Effector CD4-positive, alpha-beta T cell (primary cell): ENCODE measurements at regions not wholly inside any gene's neighbourhood (a gene's known extent, or its start where the extent isn't known, plus 50 kb on each side); places are given as distances from the start of the nearest gene placed in this dataset.

Experiments
- DNase-seq: peaks from one replicate; pipeline ENCODE4 v3.0.0-alpha.2; 2020

- DNase-seq, result no peak
Measured at GRCh38 chr2:3138621-3139020, 239.0 kb downstream of the EIPR1 start.

- no peak for DNase-seq
Measured at GRCh38 chr2:3137651-3138300, 239.8 kb downstream of the EIPR1 start.

GRCh38 chr2:3135676-3136075, 241.9 kb downstream of the EIPR1 start:
- DNase-seq, result no peak

GRCh38 chr2:3134026-3134571, 243.5 kb downstream of the EIPR1 start:
- no peak for DNase-seq

GRCh38 chr2:3132966-3133365, 244.7 kb downstream of the EIPR1 start:
- DNase-seq, result no peak

GRCh38 chr2:3132466-3132865, 245.2 kb downstream of the EIPR1 start:
- no peak for DNase-seq

- DNase-seq, result no peak
Measured at GRCh38 chr2:3131636-3132326, 245.8 kb downstream of the EIPR1 start.

GRCh38 chr2:3130889-3131635, 246.6 kb downstream of the EIPR1 start:
- no peak for DNase-seq

- DNase-seq, result no peak
Measured at GRCh38 chr2:3130444-3130843, 247.2 kb downstream of the EIPR1 start.

GRCh38 chr2:3129867-3130266, 247.8 kb downstream of the EIPR1 start:
- DNase-seq, result no peak

- DNase-seq, result no peak
Measured at GRCh38 chr2:3128786-3129185, 248.8 kb downstream of the EIPR1 start.

- no peak for DNase-seq
Measured at GRCh38 chr2:3127710-3128109, 249.9 kb downstream of the EIPR1 start.

GRCh38 chr2:3126911-3127621, 250.6 kb downstream of the EIPR1 start:
- no peak for DNase-seq

- no peak for DNase-seq
Measured at GRCh38 chr2:3126171-3126910, 251.3 kb downstream of the EIPR1 start.

GRCh38 chr2:3125761-3126130, 251.9 kb downstream of the EIPR1 start:
- DNase-seq, result no peak

- DNase-seq, result no peak
Measured at GRCh38 chr2:3125001-3125760, 252.4 kb downstream of the EIPR1 start.

GRCh38 chr2:3122525-3122924, 255.1 kb downstream of the EIPR1 start:
- DNase-seq, result no peak

- no peak for DNase-seq
Measured at GRCh38 chr2:3121601-3122000, 256.0 kb downstream of the EIPR1 start.

GRCh38 chr2:3117650-3118216, 259.9 kb downstream of the EIPR1 start:
- no peak for DNase-seq

GRCh38 chr2:3116371-3116770, 261.2 kb downstream of the EIPR1 start:
- DNase-seq, result no peak
